Posterior cingulate gyrus (tissue), 11 donors: ENCODE measurements at regions not wholly inside any gene's neighbourhood (a gene's known extent, or its start where the extent isn't known, plus 50 kb on each side); places are given as distances from the start of the nearest gene placed in this dataset.
"Not testable (repeated sequence)": the region's sequence is repeated elsewhere in the genome, so short reads cannot be mapped to it uniquely, and the experiment has no call there.

Source experiments
- DNase-seq, 10 donors: peaks; one replicate each; pipeline versions ENCODE4 v3.0.0 to v3.0.0-alpha.2; 2020 to 2021; ENCODE audit warnings: mixed read lengths in 3 of 10
- intact Hi-C: fragments of 100-400 bp; cut with DNase I; formaldehyde crosslinking; loops from one replicate; pipeline ENCODE4 v1.15.1; 2023

GRCh38 chr3:178082326-178082906 is 453.8 kb upstream of the KCNMB2 start:
- DNase-seq: no peak
- intact Hi-C loops: no loop called here

GRCh38 chr3:178083906-178084866 is 452.1 kb upstream of the KCNMB2 start:
- intact Hi-C loops: no loop called here

GRCh38 chr3:178084938-178085816 is 451.1 kb upstream of the KCNMB2 start:
- intact Hi-C loops: no loop called here
- DNase-seq: peak; percentile 73 to 96 (median 80)

More at GRCh38 chr3:178083906-178084866, 452.1 kb upstream of the KCNMB2 start:
- no peak for DNase-seq

GRCh38 chr3:178085817-178086123 is 450.5 kb upstream of the KCNMB2 start:
- no peak for DNase-seq
- intact Hi-C loops: no loop called here

- intact Hi-C loops: no loop called here
These were observed 450.0 kb upstream of the KCNMB2 start for GRCh38 chr3:178086144-178086825.

GRCh38 chr3:178087376-178087775 is 448.9 kb upstream of the KCNMB2 start:
- intact Hi-C loops: no loop called here
- DNase-seq: no peak

More at GRCh38 chr3:178086144-178086825, 450.0 kb upstream of the KCNMB2 start:
- DNase-seq: no peak

GRCh38 chr3:178088963-178089362 is 447.3 kb upstream of the KCNMB2 start:
- intact Hi-C loops: no loop called here

GRCh38 chr3:178090899-178091298 is 445.3 kb upstream of the KCNMB2 start:
- intact Hi-C loops: no loop called here
- DNase-seq: no peak

More at GRCh38 chr3:178088963-178089362, 447.3 kb upstream of the KCNMB2 start:
- no peak for DNase-seq

GRCh38 chr3:178095522-178095921 is 440.7 kb upstream of the KCNMB2 start:
- intact Hi-C loops: no loop called here
- DNase-seq: no peak

GRCh38 chr3:178096955-178097354 is 439.3 kb upstream of the KCNMB2 start:
- no peak for DNase-seq
- intact Hi-C loops: no loop called here

- intact Hi-C loops: no loop called here
- DNase-seq: no peak
These were observed 438.7 kb upstream of the KCNMB2 start for GRCh38 chr3:178097576-178097975.

- intact Hi-C loops: no loop called here
- DNase-seq: no peak
These were observed 437.0 kb upstream of the KCNMB2 start for GRCh38 chr3:178099274-178099673.

GRCh38 chr3:178099862-178100261 is 436.4 kb upstream of the KCNMB2 start:
- intact Hi-C loops: no loop called here
- DNase-seq: no peak

GRCh38 chr3:178100908-178101307 is 435.3 kb upstream of the KCNMB2 start:
- DNase-seq: no peak

GRCh38 chr3:178103140-178103539 is 433.1 kb upstream of the KCNMB2 start:
- DNase-seq: no peak
- intact Hi-C loops: no loop called here

More at GRCh38 chr3:178100908-178101307, 435.3 kb upstream of the KCNMB2 start:
- intact Hi-C loops: no loop called here

- DNase-seq: no peak
- intact Hi-C loops: no loop called here
These were observed 428.4 kb upstream of the KCNMB2 start for GRCh38 chr3:178107804-178108203.

GRCh38 chr3:178109691-178110090 is 426.5 kb upstream of the KCNMB2 start:
- intact Hi-C loops: no loop called here

GRCh38 chr3:178112134-178112533 is 424.1 kb upstream of the KCNMB2 start:
- intact Hi-C loops: no loop called here
- DNase-seq: no peak

More at GRCh38 chr3:178109691-178110090, 426.5 kb upstream of the KCNMB2 start:
- no peak for DNase-seq

GRCh38 chr3:178112552-178112951 is 423.7 kb upstream of the KCNMB2 start:
- intact Hi-C loops, DNase-seq: not testable (repeated sequence)

GRCh38 chr3:178117641-178118040 is 418.6 kb upstream of the KCNMB2 start:
- DNase-seq: no peak
- intact Hi-C loops: no loop called here
